ACC112 (cell line): ENCODE measurements at regions not wholly inside any gene's neighbourhood (a gene's known extent, or its start where the extent isn't known, plus 50 kb on each side); places are given as distances from the start of the nearest gene placed in this dataset.

Experiments used
- H2AFZ ChIP-seq: fragments of 200-600 bp; sonication (generic); one replicate; pipeline ENCODE4 v1.6.0; 2017; ENCODE audit warnings: antibody characterized with exemption, low read length; ENCODE audit not compliant: unreplicated experiment
- H3K27ac ChIP-seq: fragments of 200-600 bp; sonication (generic); 2 replicates; pipeline ENCODE4 v1.5.1; 2014; ENCODE audit warnings: low read depth, mild to moderate bottlenecking, antibody characterized with exemption, low read length, moderate library complexity
- H3K27me3 ChIP-seq: fragments of 200-600 bp; sonication (generic); 2 replicates; pipeline ENCODE4 v1.6.1; 2014; ENCODE audit warnings: mild to moderate bottlenecking, antibody characterized with exemption, low read length, moderate library complexity, mixed read lengths; ENCODE audit not compliant: insufficient read depth
- H3K36me3 ChIP-seq: fragments of 200-600 bp; sonication (generic); 2 replicates; pipeline ENCODE4 v1.6.1; 2016; ENCODE audit warnings: mild to moderate bottlenecking, antibody characterized with exemption, low read length, moderate library complexity, mixed read lengths; ENCODE audit not compliant: insufficient read depth
- H3K4me1 ChIP-seq: fragments of 200-600 bp; sonication (generic); one replicate; pipeline ENCODE4 v1.6.1; 2016; ENCODE audit warnings: low read length, mixed read lengths; ENCODE audit not compliant: insufficient read depth, unreplicated experiment, control insufficient read depth
- H3K4me3 ChIP-seq: fragments of 200-600 bp; sonication (generic); 2 replicates; pipeline ENCODE4 v1.5.1; 2014; ENCODE audit warnings: mild to moderate bottlenecking, low read depth, low read length
- H3K79me2 ChIP-seq: fragments of 200-600 bp; sonication (generic); one replicate; pipeline ENCODE4 v1.6.0; 2016; ENCODE audit warnings: low read length; ENCODE audit not compliant: control insufficient read depth, unreplicated experiment, insufficient read depth

DNA sequence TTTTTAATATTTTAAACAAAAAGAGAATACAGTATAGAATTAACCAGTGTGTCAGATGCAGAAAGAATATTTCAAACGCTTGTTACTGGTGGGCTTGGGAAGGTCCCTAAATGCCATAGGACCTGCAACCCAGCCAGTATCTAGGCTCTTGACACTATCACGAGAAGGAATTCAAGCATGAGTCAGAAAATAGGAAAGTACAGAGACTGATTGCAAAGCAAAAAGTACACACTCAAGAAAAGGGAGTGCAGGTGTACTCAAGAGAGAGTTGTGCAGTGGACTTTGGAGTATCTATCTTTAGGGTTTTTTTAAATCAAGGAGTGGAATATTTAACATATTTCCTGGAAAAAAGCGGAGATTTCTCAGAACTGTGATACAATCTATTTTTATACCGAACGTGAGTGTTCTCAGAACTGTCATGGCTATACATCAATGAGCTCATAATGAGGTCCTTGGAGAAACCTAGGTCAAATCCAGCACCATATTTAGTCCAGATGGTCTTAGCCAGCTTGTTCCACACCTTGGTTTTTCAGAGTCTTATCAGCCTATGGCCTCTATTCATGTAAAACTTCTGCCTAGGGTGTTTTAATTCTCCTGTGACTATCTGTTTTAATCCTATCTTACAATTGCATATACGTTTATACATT, 291.8 kb upstream of the FAT4 start:
- Histone ChIP-seq H3K79me2 (no peaks in the 10 kb centered on the region), H3K27ac (no peak overlapping the region), H3K27me3 (no peaks in the 10 kb centered on the region), H3K36me3 (no peaks in the 10 kb centered on the region), H3K4me3 (no peak overlapping the region), H2AFZ (no peak overlapping the region), H3K4me1 (no peaks in the 10 kb centered on the region)

- Histone ChIP-seq H3K27me3 (no peaks in the 10 kb centered on the region), H3K4me3 (no peak overlapping the region), H3K27ac (no peak overlapping the region), H3K36me3 (no peaks in the 10 kb centered on the region), H3K4me1 (no peaks in the 10 kb centered on the region), H2AFZ (no peak overlapping the region), H3K79me2 (no peaks in the 10 kb centered on the region)
Observed at GRCh38 chr4:125021189-125021588, 293.6 kb upstream of the FAT4 start.

DNA sequence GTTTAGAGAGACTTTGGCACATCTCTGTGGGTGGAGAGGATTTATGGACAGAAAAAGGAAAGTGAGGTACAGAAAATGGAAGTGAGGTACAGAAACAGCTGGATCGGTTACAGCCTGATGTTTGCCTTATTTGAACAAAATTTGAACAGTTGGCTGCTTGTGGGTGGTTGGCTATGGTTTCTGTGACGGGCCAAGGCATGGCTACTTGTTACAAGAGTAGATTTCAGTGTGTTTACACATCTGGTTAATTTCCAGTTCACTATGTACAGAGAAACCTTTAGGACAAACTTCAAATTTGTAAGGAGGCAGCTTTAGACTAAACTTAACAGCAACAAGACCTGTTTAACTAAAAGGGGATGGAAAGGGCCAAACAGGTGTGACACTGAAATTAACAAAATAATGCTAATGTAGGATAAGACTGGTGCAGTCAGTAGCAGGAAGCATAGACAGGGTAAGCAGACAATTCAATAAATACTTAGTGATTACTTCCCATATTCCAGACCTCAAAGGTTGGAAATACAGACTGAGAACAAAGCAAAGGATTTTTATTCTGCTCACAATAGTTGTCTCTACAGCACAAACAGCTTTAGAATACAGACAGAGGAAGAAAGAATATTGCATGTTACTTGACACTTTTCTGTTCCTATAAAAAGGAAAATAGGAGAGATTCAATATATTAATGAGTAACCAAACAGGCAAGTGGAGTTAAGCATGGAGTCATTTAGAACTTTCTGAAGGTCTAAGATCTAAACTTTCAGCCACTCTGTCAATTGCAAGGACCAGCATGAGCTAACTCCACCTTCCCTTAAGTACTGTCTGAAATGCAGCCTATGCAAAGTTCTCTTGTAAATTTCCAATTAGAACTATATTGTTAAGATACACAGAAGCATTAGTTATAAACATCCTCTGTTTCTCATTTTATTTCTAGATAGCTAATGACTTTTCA, 294.4 kb upstream of the FAT4 start:
- Histone ChIP-seq H3K4me3 (no peak overlapping the region), H3K27me3 (no peaks in the 10 kb centered on the region), H3K27ac (no peak overlapping the region), H3K36me3 (no peaks in the 10 kb centered on the region), H3K79me2 (no peaks in the 10 kb centered on the region), H2AFZ (no peak overlapping the region), H3K4me1 (no peaks in the 10 kb centered on the region)

GRCh38 chr4:125016892-125017299, 297.9 kb upstream of the FAT4 start:
- H3K27me3 ChIP-seq: no peaks in the 10 kb centered on the region
- H3K4me1 ChIP-seq: no peaks in the 10 kb centered on the region
- no peak overlapping the region for H2AFZ ChIP-seq
- no peaks in the 10 kb centered on the region for H3K36me3 ChIP-seq
- no peak overlapping the region for H3K27ac ChIP-seq
- no peak overlapping the region for H3K4me3 ChIP-seq
- H3K79me2 ChIP-seq: no peaks in the 10 kb centered on the region

- no peaks in the 10 kb centered on the region for H3K4me1 ChIP-seq
- H2AFZ ChIP-seq: no peak overlapping the region
- no peak overlapping the region for H3K4me3 ChIP-seq
- no peaks in the 10 kb centered on the region for H3K36me3 ChIP-seq
- H3K27ac ChIP-seq: no peak overlapping the region
- H3K27me3 ChIP-seq: no peaks in the 10 kb centered on the region
- H3K79me2 ChIP-seq: no peaks in the 10 kb centered on the region
Observed at GRCh38 chr4:125013891-125014290, 300.9 kb upstream of the FAT4 start.

GRCh38 chr4:125011646-125012045, 299.1 kb upstream of the ANKRD50 start:
- no peak overlapping the region for H3K4me3 ChIP-seq
- no peaks in the 10 kb centered on the region for H3K27me3 ChIP-seq
- H3K79me2 ChIP-seq: no peaks in the 10 kb centered on the region
- no peaks in the 10 kb centered on the region for H3K4me1 ChIP-seq
- H3K27ac ChIP-seq: no peak overlapping the region
- no peaks in the 10 kb centered on the region for H3K36me3 ChIP-seq
- H2AFZ ChIP-seq: no peak overlapping the region

- H2AFZ ChIP-seq: no peak overlapping the region
- H3K79me2 ChIP-seq: no peaks in the 10 kb centered on the region
- no peaks in the 10 kb centered on the region for H3K36me3 ChIP-seq
- H3K27me3 ChIP-seq: no peaks in the 10 kb centered on the region
- H3K4me3 ChIP-seq: no peak overlapping the region
- no peak overlapping the region for H3K27ac ChIP-seq
- H3K4me1 ChIP-seq: no peaks in the 10 kb centered on the region
Observed at GRCh38 chr4:125010796-125011503, 298.4 kb upstream of the ANKRD50 start.

DNA sequence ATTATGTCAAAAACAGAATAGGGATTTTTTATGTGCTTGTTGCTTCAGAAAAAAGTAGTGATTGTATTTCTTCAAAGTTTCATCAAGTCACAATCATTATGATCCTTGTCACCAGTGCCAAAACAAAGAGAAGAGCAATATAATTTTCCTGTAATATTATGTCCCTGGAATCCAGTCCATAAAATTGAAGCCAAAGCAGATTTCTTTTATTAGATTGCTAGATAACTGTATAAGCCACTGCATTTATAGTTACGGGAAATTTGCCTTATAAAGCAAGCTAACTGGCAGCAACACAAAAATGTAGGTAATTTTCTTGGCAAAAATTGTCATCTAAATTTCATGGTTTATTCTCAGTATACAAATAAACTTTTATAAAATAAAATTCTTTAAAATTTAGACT, 296.1 kb upstream of the ANKRD50 start:
- H3K27me3 ChIP-seq: no peaks in the 10 kb centered on the region
- no peaks in the 10 kb centered on the region for H3K4me1 ChIP-seq
- no peaks in the 10 kb centered on the region for H3K36me3 ChIP-seq
- H3K4me3 ChIP-seq: no peak overlapping the region
- no peak overlapping the region for H3K27ac ChIP-seq
- H3K79me2 ChIP-seq: no peaks in the 10 kb centered on the region
- H2AFZ ChIP-seq: no peak overlapping the region

- Histone ChIP-seq H3K27me3 (no peaks in the 10 kb centered on the region), H3K79me2 (no peaks in the 10 kb centered on the region), H3K4me1 (no peaks in the 10 kb centered on the region), H3K27ac (no peak overlapping the region), H3K36me3 (no peaks in the 10 kb centered on the region), H2AFZ (no peak overlapping the region), H3K4me3 (no peak overlapping the region)
Observed at GRCh38 chr4:125004676-125005075, 292.1 kb upstream of the ANKRD50 start.

- Histone ChIP-seq H3K4me3 (no peak overlapping the region), H2AFZ (no peak overlapping the region), H3K79me2 (no peaks in the 10 kb centered on the region), H3K4me1 (no peaks in the 10 kb centered on the region), H3K27ac (no peak overlapping the region), H3K36me3 (no peaks in the 10 kb centered on the region), H3K27me3 (no peaks in the 10 kb centered on the region)
Observed at GRCh38 chr4:125003840-125004239, 291.3 kb upstream of the ANKRD50 start.
